ENCODE measurements at regions not wholly inside any gene's neighbourhood (a gene's known extent, or its start where the extent isn't known, plus 50 kb on each side); places are given as distances from the start of the nearest gene placed in this dataset.

GRCh38 chr14:104373055-104373854 is 206.3 kb upstream of the C14orf180 start:
- H4K20me1 ChIP-seq (ENCODE audit: insufficient read depth, low read length): no peaks in the 10 kb centered on the region
- Mint-ChIP-seq H3K27ac (no peak overlapping the region), H3K9me3 (no peaks in the 10 kb centered on the region), H3K4me3 (no peak overlapping the region), H3K27me3 (ENCODE audit: low read depth in 3 of 3) (peaks cover 3 to 5% (median 4%) of the 10 kb centered on the region in 3 donors), H3K36me3 (no peaks in the 10 kb centered on the region), H3K4me1 (no peaks in the 10 kb centered on the region)
- no peaks in the 10 kb centered on the region for H3K36me3 ChIP-seq (replicated peaks in 1 of 2; ENCODE audit: control insufficient read depth in 1 of 2, insufficient read depth in 2 of 2, low read length in 2 of 2)
- no peaks in the 10 kb centered on the region for H3K79me2 ChIP-seq (ENCODE audit: insufficient read depth, low read length)
- H3K4me2 ChIP-seq (replicated peaks; ENCODE audit: extremely low read depth, low read length, poor library complexity, severe bottlenecking): no peak overlapping the region
- no peaks in the 10 kb centered on the region for H3K9me3 ChIP-seq (replicated peaks in 1 of 2; ENCODE audit: control insufficient read depth in 1 of 2, insufficient read depth in 1 of 2, low read length in 2 of 2)
- H3K27me3 ChIP-seq (ENCODE audit: control insufficient read depth in 2 of 2, insufficient read depth in 2 of 2, low read length in 2 of 2): no peaks in the 10 kb centered on the region
- TF ChIP-seq, protein P1, sequence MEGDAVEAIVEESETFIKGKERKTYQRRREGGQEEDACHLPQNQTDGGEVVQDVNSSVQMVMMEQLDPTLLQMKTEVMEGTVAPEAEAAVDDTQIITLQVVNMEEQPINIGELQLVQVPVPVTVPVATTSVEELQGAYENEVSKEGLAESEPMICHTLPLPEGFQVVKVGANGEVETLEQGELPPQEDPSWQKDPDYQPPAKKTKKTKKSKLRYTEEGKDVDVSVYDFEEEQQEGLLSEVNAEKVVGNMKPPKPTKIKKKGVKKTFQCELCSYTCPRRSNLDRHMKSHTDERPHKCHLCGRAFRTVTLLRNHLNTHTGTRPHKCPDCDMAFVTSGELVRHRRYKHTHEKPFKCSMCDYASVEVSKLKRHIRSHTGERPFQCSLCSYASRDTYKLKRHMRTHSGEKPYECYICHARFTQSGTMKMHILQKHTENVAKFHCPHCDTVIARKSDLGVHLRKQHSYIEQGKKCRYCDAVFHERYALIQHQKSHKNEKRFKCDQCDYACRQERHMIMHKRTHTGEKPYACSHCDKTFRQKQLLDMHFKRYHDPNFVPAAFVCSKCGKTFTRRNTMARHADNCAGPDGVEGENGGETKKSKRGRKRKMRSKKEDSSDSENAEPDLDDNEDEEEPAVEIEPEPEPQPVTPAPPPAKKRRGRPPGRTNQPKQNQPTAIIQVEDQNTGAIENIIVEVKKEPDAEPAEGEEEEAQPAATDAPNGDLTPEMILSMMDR (IDR thresholded peaks at IDR 0.05): no peak
- no peak for DNase-seq
- H3K4me3 ChIP-seq (replicated peaks in 1 of 3; ENCODE audit: low read depth in 2 of 3, low read length in 3 of 3): no peak overlapping the region
- no peaks in the 10 kb centered on the region for H3K4me1 ChIP-seq (ENCODE audit: control insufficient read depth in 1 of 2, insufficient read depth in 2 of 2, low read length in 2 of 2)
- H2AFZ ChIP-seq (ENCODE audit: insufficient read depth, low read depth, low read length, poor library complexity, severe bottlenecking): no peak overlapping the region
- intact Hi-C loops (cut with micrococcal nuclease): no loop called here
- WGBS (ENCODE audit: insufficient coverage): 92% methylated on average over 15 of the region's 26 CpGs
- H3K9ac ChIP-seq (ENCODE audit: insufficient read depth, low read length, poor library complexity, severe bottlenecking): no peak overlapping the region
- no peak overlapping the region for H3K27ac ChIP-seq (ENCODE audit: low read depth in 1 of 2, low read length in 2 of 2)

GRCh38 chr14:104373855-104374717 is 205.5 kb upstream of the C14orf180 start:
- no peak overlapping the region for H3K9ac ChIP-seq (ENCODE audit: insufficient read depth, low read length, poor library complexity, severe bottlenecking)
- H3K4me3 ChIP-seq (replicated peaks in 1 of 3; ENCODE audit: low read depth in 2 of 3, low read length in 3 of 3): no peak overlapping the region
- peaks cover 3 to 6% (median 5%) of the 10 kb centered on the region in 3 donors for H3K27me3 Mint-ChIP-seq (ENCODE audit: low read depth in 3 of 3)
- no peaks in the 10 kb centered on the region for H3K36me3 Mint-ChIP-seq
- no peak overlapping the region for H3K27ac ChIP-seq (ENCODE audit: low read depth in 1 of 2, low read length in 2 of 2)
- H3K4me1 Mint-ChIP-seq: no peaks in the 10 kb centered on the region
- H4K20me1 ChIP-seq (ENCODE audit: insufficient read depth, low read length): no peaks in the 10 kb centered on the region
- H3K36me3 ChIP-seq (replicated peaks in 1 of 2; ENCODE audit: control insufficient read depth in 1 of 2, insufficient read depth in 2 of 2, low read length in 2 of 2): no peaks in the 10 kb centered on the region
- H3K79me2 ChIP-seq (ENCODE audit: insufficient read depth, low read length): no peaks in the 10 kb centered on the region
- TF ChIP-seq, protein P1 (IDR thresholded peaks at IDR 0.05): no peak
- no peak overlapping the region for H3K4me2 ChIP-seq (replicated peaks; ENCODE audit: extremely low read depth, low read length, poor library complexity, severe bottlenecking)
- no peak overlapping the region for H3K4me3 Mint-ChIP-seq
- no peak overlapping the region for H3K27ac Mint-ChIP-seq
- DNase-seq: no peak
- no peaks in the 10 kb centered on the region for H3K9me3 ChIP-seq (replicated peaks in 1 of 2; ENCODE audit: control insufficient read depth in 1 of 2, insufficient read depth in 1 of 2, low read length in 2 of 2)
- no peaks in the 10 kb centered on the region for H3K4me1 ChIP-seq (ENCODE audit: control insufficient read depth in 1 of 2, insufficient read depth in 2 of 2, low read length in 2 of 2)
- intact Hi-C loops (cut with micrococcal nuclease): no loop called here
- H2AFZ ChIP-seq (ENCODE audit: insufficient read depth, low read depth, low read length, poor library complexity, severe bottlenecking): no peak overlapping the region
- peaks cover 0 to 3% (median 0%) of the 10 kb centered on the region in 7 donors for H3K9me3 Mint-ChIP-seq
- H3K27me3 ChIP-seq (ENCODE audit: control insufficient read depth in 2 of 2, insufficient read depth in 2 of 2, low read length in 2 of 2): no peaks in the 10 kb centered on the region
- 92% methylated on average over 30 of the region's 33 CpGs for WGBS (ENCODE audit: insufficient coverage)

Measured in CD14-positive monocyte (primary cell).